Erythroblast (primary cell): ENCODE measurements at regions not wholly inside any gene's neighbourhood (a gene's known extent, or its start where the extent isn't known, plus 50 kb on each side); places are given as distances from the start of the nearest gene placed in this dataset.

Experiments used
- GATA1 ChIP-seq: IDR thresholded peaks from 2 replicates; pipeline ENCODE4 v1.6.1; 2011; ENCODE audit warnings: low read depth, mild to moderate bottlenecking, control low read depth, low read length, moderate library complexity
- POLR2A ChIP-seq: IDR thresholded peaks from 2 replicates; pipeline ENCODE4 v1.6.1; 2011; ENCODE audit warnings: mild to moderate bottlenecking, low read length

DNA sequence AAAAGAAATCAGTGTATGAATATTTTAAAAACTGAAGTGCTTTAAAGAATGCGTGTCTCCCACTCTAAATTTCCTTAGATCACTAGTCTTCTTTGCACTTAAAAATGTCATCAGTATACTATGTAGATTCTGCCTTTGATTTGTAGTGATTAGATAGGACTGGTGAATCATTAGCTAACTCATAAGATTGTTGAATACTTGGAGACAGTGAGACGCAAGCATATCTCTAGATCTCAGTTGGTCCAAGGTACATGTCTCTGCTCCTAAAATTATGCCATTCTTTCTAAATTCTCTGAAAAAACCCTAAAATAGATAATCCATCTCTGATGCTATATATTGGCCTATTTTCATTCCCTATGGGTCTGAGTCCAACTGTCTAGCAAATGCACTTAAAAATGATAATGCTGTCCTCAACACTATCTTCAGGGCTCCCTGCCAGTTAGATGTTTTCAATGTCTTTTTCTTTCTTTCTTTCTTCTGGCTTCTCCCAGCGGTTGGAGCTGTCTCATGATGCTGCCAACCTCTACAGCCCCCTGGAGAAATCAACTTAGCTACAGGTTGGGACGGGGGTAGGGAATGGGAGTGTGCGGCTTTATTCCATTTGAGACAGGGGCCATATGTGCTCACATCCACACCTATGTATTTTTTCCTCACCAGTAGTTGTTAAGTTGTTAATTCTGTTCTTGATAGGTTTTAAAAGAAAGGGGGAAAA, 301.0 kb downstream of the NDFIP2 start:
- no peak for TF ChIP-seq POLR2A
- TF ChIP-seq GATA1 = no peak
